ENCODE measurements at regions not wholly inside any gene's neighbourhood (a gene's known extent, or its start where the extent isn't known, plus 50 kb on each side); places are given as distances from the start of the nearest gene placed in this dataset.

DNA sequence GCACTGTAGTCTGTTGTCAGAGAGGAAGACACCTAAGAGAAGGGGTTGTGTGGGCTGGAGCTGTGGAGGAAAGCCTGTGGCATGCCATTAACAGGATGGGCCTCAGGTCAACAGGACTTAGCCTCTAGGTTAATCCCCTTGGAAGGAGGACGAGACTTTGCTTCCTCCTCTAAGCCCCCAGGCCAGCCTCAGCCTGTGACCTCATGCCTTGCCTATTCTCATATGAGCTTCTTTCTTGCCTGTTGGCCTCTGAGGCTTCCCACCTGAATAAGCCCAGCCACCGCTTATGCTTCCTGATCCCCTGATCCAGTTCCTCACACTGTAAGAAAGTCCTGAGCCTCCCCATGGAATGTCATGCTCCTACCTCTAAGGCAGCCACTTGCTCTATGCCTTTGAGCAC lies 52.2 kb upstream of the TBC1D21 start:
- TF ChIP-seq CTCF (IDR thresholded peaks at IDR 0.05): no peak
- no peak for TF ChIP-seq POLR2A (IDR thresholded peaks at IDR 0.05)
- TF ChIP-seq POLR2AphosphoS5 (IDR thresholded peaks at IDR 0.05): no peak

All from gastroesophageal sphincter (tissue), 3 donors.